ENCODE measurements at regions not wholly inside any gene's neighbourhood (a gene's known extent, or its start where the extent isn't known, plus 50 kb on each side); places are given as distances from the start of the nearest gene placed in this dataset.

DNA sequence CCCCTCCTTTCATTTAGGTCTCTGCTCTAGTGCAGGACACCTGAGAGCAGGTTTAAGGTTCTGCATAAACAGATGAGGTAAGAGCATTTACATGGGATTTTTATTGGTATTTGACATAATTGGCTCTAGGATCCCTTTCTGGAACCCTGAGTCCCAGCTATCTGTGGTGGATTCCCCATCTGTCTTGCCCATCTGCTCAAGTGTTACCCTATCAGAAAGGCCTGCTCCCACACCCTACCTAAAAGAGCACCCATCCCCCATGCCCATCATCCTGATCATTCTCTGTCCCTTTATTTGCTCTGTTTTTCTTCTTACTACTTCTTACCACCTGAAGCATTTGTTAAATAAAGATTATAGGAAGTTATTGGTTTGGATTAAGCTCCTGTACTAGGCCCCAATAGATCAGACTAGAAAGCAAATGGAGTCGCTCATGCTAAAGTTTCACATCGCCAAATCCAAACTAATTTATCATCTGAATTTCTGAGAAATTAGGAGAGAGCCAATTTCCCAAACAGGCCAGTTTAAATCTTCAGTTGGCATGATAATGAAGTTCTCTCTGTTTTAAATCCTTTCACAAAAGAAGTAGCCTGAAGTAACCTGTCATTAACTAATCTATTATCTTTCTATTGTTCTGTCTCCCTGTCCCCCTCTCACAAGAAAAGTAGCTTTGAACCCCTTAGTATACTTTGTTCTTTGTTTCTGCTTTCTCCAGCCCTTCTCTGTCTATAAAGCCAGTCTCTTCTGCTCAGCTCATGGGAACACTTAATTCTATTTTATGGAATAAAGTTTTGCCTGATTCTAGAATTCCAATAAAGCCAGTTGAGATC lies 178.6 kb downstream of the ZNF674 start:
- TF ChIP-seq CTCF (IDR thresholded peaks at IDR 0.05; ENCODE audit: low read depth, low read length) (no peak), MAX (IDR thresholded peaks at IDR 0.05; ENCODE audit: low read depth, low read length) (no peak), POLR2A (IDR thresholded peaks at IDR 0.05; ENCODE audit: extremely low read depth, insufficient read length) (no peak)

All from NB4 (cell line).